ENCODE measurements at regions not wholly inside any gene's neighbourhood (a gene's known extent, or its start where the extent isn't known, plus 50 kb on each side); places are given as distances from the start of the nearest gene placed in this dataset.
"Not testable (repeated sequence)": the region's sequence is repeated elsewhere in the genome, so short reads cannot be mapped to it uniquely, and the experiment has no call there.

DNA sequence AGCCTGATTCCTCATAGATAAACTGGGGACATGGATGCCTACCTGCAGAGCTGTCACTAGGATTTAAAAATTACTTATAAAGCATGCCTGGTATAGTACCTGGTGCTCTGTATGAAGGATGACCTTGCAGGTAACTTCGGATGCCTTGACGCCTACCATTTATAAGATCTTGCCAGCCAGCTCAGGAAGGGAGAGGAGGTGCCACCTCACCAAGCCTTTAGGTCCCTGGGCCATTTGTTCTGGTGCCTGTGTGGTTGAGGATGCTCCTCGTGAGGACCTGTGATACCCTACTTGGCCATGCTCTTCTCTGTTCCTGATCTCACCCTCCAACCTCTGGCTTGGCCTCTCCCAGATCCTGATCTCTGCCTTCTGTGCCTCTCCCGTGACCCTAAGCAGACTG, 85.2 kb downstream of the FDX1 start:
- no peak for DNase-seq (ENCODE audit: low read depth)
- no peak overlapping the region for H3K4me3 ChIP-seq (ENCODE audit: low read depth, low read length)

DNA sequence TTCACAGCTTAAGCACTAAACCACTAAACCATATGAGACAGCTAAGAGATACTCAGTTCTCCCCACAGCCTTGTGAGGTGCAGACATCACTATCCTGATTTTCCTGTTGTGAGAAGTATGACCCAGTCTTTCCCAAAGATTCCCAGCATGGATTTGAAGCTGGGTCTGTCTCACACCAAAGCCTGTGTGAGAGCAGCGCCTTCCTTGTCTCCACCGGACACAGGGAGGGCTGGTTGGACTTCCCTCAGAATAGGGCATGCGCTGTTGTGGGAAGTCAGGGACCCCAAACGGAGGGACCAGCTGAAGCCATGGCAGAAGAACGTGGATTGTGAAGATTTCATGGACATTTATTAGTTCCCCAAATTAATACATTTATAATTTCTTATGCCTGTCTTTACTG, 87.6 kb downstream of the FDX1 start:
- H3K4me3 ChIP-seq (ENCODE audit: low read depth, low read length); DNase-seq (ENCODE audit: low read depth): not testable (repeated sequence)

DNA sequence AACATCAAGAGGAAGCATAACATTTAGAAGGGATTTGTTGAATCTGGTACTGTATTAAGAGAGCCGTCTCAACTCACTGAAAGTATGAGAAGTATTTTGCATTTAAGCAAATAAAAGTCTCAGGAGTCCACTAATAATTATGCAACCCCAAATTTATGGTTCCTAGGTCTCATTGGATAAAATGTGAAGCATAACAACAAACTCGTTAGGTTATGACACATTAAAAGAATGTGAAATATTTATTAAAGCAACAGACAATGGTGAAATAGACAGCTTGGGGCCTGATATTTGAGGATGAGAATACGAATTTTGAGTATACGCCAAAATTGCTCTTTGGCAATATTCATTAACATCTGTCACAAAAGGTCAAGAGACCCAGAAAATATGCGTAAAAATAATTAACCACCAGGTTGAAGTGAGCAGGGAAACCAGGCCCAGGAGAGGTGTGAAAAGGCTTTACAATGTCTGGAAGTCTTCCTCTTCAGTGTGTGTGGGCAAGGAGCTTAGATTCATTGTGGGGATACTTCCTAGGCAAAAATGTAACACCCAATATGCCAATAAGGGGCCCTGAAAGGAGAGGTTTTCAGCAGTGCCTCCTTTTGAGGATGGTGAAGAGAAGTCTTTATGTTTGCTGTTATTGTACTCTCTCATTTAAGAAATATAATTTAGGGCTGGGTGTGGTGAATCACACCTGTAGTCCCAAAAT, 89.2 kb downstream of the FDX1 start:
- H3K4me3 ChIP-seq (ENCODE audit: low read depth, low read length): no peak overlapping the region
- no peak for DNase-seq (ENCODE audit: low read depth)

DNA sequence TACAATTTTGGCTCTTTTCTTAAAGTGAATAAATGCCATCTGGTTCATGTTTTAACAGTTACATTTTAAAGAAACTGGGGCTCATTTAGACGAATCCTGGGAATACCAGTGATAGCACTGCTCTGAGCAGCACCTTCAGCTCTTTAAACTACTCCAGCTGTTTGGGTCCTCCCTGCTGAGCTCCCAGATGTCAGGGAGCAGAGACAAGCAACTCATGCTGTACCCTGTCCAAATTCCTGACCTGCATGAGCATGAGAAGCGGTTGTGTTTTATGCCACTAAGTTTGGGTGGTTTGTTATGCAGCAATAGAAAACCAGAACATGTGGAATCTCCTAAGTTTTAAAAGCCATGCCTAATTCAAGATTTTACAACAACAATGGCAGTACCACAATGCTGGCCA, 90.0 kb downstream of the FDX1 start:
- H3K4me3 ChIP-seq (ENCODE audit: low read depth, low read length): no peak overlapping the region
- DNase-seq (ENCODE audit: low read depth): no peak

DNA sequence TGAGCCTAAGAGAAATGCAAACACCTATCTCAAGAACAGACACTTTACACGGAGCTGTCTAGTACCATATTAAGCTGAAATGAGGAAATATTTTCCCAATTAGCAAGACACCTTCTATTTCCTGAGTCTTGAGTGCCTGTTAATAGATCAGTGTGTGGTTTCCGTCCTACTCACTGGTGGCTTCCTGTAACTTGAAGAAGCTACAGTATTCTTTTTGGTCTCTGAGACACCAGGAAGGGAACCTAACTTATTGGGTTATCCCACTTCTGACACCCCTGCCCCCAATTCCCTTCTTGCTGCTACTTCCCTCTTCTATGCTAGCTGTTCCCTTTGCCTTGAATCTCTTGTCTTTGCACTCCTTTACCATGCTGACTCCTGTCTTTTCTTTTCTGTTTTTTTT, 92.7 kb downstream of the FDX1 start:
- DNase-seq (ENCODE audit: low read depth): no peak
- H3K4me3 ChIP-seq (ENCODE audit: low read depth, low read length): no peak overlapping the region

DNA sequence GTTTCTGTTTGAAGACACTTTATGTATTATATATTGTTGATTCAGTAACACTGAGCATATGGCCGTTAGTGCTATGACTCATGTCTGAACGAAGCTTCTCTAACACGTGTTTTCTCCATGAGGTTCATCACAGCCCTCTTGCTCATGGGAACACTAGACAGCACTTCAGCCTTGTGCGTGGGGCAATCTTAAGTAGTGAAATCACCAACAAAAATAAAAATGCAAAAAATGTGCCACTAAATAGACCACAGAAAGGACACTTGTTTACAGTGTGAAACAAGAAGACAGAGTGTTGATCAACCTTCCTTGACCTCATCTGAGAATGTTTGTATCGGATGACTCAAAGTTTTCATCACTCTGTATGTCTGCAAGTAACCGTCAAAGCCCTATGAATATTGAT, 94.5 kb downstream of the FDX1 start:
- DNase-seq (ENCODE audit: low read depth): peak; percentile 85
- H3K4me3 ChIP-seq (ENCODE audit: low read depth, low read length): no peak overlapping the region

DNA sequence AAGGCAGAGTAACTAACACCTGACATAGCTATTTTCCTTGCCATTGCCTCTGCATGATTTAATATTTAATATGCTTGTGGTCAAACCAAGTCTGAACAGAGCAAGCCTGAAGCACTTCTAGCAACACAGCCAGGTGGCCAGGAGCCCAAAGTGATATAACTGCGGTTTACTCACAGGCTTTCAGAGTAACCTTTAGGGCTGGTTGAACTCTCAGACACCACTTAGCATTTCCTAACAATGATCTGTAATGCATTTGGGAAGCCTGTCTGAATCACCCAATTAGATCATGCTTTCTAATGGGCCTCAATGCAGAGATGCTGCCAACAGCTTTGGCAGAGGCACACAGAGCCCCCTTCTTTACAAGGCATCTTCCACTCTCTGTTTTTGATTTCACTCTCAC, 96.1 kb downstream of the FDX1 start:
- peak; percentile 78 for DNase-seq (ENCODE audit: low read depth)
- H3K4me3 ChIP-seq (ENCODE audit: low read depth, low read length): no peak overlapping the region

DNA sequence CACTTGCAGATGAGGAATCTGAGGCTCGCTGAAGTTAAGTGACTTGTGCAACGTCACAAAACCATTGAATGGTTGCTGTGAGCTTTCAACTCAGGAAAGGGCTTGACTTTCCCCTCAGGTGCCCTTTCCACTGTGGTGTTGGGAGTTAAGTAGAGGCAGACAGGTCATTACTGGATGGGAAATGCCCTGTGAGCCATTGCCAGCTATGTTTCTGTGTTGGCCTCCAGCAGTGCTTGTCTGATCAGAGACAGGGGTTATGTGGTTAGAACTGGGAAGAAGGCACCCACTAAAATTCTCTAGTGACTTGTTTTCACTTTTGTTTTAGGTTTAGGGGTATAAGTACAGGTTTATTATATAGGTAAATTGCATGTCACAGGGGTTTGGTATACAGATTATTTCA, 96.6 kb downstream of the FDX1 start:
- H3K4me3 ChIP-seq (ENCODE audit: low read depth, low read length): no peak overlapping the region
- DNase-seq (ENCODE audit: low read depth): no peak
